Renal cortex interstitium (tissue), 11 donors: ENCODE measurements at regions not wholly inside any gene's neighbourhood (a gene's known extent, or its start where the extent isn't known, plus 50 kb on each side); places are given as distances from the start of the nearest gene placed in this dataset.

Experiments used
- DNase-seq, 11 donors: peaks; one replicate each; pipeline ENCODE4 v3.0.0-alpha.2; 2013; ENCODE audit warnings: low read depth in 9 of 11, low spot score in 4 of 11; ENCODE audit errors: extremely low read depth in 1 of 11

DNA sequence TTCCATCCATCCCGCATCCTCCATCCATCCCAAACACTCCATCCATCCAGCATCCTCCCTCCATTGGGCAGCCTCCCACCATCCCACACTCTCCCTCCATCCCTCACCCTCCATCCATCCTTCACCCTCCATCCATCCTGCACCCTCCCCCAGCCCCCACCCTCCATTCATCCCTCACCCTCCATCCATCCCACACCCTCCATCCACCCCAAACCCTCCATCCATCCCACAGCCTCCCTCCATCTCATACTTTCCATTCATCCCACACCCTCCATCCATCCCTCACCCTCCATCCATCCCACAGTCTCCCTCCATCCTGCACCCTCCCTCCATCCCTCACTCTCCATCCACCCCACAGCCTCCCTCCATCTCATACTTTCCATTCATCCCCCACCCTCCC, 60.4 kb downstream of the FOXI2 start:
- no peak for DNase-seq

DNA sequence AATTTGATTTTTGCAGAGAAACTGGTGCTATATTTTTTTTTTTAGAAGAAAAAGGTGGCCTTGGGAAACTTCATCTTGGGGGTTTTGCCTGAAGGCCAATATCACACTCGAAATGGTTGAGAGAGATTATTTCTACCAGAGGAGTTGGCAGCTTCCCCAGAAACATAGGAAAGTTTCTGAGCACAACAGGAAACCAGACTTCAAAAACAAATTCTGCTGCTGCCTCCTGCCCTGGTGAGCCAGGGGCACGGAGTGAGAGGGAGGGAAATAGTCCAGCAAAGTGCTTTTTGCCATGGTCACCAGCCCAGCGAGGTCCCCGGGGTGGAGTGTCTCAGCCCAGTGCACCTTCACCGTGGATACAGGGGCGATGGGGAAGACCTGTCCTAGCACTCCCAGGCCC, 61.1 kb downstream of the FOXI2 start:
- DNase-seq: no peak

DNA sequence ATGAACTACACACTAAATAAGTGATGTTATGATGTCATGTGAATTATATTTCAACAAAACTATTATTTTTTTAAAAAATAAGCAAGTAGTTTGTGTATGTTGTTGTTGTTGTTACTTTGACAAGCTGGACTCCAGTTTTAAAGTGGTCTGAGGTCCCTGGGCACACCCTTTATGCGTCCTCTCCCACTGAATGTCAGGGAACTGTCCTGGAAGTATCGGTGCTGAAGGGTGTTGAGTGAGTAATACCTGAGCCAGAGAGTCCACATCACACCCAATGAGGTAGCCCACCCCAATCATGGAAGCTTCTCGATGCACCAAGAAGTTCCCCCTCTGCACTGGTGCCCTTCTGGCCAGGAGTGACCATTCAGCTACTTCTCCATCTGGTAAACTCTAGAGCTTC, 64.3 kb downstream of the FOXI2 start:
- no peak for DNase-seq

DNA sequence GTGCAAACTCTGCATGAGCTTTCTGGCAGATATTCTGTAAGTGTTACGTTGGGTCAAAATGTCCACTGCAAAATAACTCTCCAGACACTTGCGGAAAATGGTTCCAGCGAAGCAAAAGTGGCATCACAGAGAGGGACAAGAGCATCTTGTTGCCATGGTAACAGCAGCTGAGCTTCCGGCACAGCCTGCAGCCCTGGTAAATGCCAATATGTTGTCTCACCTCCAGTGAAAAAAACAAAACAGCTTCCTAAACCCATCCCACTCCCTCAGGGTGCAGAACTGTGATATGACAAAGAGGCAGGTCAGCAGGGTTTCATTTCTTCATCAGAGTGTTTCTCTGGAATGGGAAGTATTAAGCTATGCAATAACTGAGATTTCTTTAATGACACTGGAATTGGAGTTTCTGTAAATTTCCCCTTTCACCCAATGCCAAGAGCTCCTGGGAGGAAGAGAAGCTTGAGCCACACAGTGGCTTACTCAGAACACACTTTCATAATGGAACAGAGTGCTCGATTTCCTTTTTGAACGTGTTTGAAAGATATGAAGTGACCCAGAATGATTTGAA, 65.6 kb downstream of the FOXI2 start:
- DNase-seq: no peak

DNA sequence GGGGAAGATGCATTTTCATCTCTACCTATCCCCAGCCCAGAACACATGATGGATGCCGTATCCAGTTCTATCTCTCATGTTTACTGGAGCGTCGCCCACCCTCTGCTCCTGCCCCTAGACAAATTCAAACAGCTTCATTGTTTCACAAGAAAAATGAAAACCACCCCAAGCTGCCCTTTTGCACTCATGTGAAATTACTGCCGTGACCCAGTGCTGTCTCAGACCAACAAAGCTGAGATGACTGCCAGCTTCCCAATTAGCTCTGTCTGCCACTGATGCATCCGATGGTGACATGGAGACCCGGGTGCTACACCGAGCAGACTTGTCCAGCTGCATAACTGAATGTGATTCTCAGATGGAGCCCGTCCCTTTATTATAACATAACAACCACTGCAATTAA, 67.7 kb downstream of the FOXI2 start:
- no peak for DNase-seq

DNA sequence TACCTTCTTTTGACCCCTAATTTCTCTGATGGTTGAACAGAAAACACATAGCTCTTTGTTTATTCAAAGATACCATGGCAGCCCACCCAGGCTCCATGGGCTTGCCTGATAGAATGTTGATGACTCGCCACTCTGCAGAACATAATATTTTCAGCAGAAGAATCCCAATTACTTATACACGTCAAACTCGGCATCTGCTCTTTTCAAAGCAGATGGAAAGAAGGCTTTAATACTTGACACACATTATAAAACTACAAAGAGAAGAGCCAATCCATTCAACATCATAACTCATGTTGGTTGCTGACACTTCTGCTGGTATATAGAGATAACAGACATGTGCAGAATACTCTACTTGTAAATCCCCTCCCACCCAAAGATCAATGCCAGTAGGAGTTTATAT, 69.0 kb downstream of the FOXI2 start:
- DNase-seq: no peak

DNA sequence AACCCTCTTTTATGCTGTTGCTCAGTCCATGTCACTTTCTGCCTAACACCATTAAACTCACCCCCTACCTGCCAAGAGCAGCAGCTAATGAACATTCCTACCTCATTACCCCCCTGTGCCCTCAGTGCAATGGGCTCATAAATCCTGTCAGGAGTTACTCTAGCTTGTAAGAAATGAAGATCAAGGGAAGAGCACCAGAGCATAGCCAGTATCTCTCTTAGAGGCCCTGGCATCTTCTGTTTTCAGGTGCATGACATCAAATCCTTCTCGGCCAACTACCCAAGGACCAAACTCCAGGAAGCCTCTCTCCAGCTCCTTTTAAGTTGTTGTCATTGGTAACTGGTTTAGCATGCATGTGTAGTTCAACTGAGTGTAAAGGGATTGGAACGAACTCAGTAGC, 75.1 kb downstream of the FOXI2 start:
- no peak for DNase-seq

DNA sequence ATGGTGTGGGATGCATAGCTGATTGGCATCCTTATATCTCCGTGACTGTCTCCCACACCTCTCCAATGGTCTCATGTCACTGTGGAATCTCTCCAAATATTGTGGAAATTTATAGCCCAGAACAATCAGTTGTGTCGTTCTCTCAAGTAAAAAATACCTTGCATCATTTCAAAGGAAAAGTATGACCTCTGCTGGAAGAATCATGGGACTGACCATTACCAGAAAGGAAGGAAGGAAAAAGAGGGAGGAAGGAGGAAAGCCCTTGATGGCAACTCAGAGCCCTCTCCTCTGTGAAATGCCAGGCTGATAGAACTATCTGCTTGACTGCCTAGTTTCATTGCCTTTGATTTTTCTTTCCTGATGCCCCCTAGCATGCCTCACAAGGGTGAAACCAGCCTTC, 76.3 kb downstream of the FOXI2 start:
- peak in 1 of 11 donors; percentile 37 for DNase-seq

DNA sequence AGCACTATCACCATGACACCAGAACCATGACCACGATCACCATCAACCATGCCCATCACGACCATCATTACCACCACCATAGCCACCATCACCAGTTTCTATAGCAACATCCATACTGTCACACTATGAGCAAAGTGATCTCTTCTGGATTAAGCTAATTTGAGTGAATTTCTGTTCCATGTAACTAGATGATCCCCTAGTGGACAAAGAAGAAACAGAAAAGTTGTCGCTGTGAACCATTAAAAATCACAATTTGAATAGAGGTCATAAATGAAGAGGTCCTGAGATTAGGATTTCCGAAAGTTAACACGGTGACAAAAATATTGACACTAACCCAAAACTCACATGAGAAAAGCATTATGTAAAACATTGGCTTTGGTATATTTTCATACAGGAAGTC, 77.6 kb downstream of the CLRN3 start:
- no peak for DNase-seq

DNA sequence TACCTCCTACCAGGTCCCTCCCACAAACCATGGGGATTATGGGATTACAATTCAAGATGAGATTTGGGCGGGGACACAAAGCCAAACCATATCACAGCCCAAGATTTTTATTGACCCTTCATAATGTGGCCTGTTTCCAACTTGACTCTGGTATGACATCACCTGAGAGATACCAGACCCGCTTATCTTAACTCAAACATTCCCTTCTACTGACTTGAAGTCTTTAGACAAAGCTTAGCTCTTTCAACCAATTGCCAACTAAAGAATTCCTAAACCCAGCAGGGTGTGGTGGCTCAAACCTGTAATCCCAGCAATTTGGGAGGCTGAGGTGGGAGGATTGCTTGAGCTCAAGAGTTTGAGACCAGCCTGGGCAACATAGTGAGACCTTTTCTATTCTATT, 67.9 kb downstream of the CLRN3 start:
- no peak for DNase-seq

DNA sequence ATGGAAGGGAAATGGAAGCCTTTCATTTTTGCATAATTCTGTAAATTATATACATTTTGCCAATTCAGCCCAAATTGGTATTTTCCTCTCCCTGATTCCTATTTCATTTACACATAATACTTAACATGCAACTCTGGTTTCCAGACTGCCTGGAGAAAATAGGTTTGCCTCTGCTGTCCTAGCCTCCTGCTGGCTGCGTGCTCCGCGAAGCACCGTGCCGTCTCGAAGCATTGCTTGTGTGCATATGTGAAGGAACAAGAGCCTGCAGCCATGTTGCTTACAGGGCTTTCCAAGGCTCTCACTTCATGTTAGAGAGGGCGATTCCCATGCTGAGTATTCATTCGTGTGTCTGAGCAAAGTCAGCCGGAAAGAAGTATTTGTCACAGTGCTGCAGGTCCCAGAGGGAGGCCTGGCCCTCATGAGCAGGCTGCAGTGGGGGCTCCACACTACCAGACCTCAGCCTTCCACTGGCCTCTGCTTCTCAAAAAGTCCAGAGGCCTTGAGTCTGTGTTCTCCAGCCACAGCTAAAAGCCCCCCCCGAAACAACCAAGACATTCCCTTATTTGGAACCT, 66.5 kb downstream of the CLRN3 start:
- DNase-seq: no peak

DNA sequence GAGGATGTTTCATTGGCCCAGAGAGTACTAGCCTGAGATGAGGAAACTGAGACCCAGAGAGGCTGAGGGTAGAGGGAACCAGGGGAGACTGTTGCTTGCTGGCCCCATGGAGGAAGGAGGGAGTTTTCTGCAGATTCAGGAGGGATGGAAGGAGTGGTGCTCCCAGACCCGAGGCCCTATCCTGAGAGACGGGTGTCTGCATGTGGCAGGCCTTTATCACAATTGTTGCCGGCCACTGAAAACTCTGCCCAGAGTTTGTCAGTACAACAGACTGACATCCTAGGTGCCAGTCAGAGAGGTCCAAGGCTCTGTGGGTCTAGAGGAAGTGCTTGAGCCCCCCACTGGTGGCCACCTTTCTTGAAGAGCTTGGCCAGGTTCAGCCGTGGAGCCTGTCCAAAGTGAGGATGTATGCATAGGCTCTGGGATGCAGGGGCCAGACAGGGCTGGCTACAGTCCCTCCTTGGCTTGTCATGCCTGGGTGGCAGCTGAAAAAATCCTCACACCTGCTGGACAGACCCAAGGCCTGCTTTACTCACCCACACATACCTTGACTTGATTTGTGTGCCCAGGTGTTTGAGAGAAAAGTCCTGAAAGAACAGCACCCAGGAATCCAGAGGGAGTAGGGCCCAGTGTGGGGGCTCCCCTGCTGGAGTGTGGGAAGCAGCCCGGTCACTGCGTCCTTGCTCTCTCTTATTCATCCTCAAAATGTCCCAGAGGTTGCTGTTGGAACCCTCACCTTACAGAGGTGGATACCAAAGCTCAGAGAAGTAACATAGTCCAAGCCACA, 65.2 kb downstream of the CLRN3 start:
- DNase-seq: no peak
